Fibroblast of lung (primary cell): ENCODE measurements at regions not wholly inside any gene's neighbourhood (a gene's known extent, or its start where the extent isn't known, plus 50 kb on each side); places are given as distances from the start of the nearest gene placed in this dataset.

Source experiments
- DNase-seq, 2 donors: peaks; one replicate each; pipeline versions ENCODE4 v3.0.0 to v3.0.0-alpha.2; 2010; ENCODE audit warnings: low read depth in 2 of 2
- H2AFZ ChIP-seq: 2 replicates; pipeline ENCODE4 v1.5.1; 2012; ENCODE audit warnings: low read length, control low read depth, inconsistent platforms
- H3K27ac ChIP-seq: 2 replicates; pipeline ENCODE4 v1.5.1; 2011; ENCODE audit warnings: low read length, control low read depth; ENCODE audit not compliant: insufficient read depth
- H3K27me3 ChIP-seq: 2 replicates; pipeline ENCODE4 v1.5.1; 2011; ENCODE audit warnings: mild to moderate bottlenecking, low read length; ENCODE audit not compliant: control insufficient read depth, insufficient read depth
- H3K36me3 ChIP-seq: 2 replicates; pipeline ENCODE4 v1.5.1; 2011; ENCODE audit warnings: low read length; ENCODE audit not compliant: control insufficient read depth, insufficient read depth
- H3K4me1 ChIP-seq: 2 replicates; pipeline ENCODE4 v1.5.1; 2011; ENCODE audit warnings: low read length; ENCODE audit not compliant: control insufficient read depth, insufficient read depth; ENCODE audit errors: extremely low read depth
- H3K4me2 ChIP-seq: 2 replicates; pipeline ENCODE4 v1.5.1; 2011; ENCODE audit warnings: low read length, control low read depth; ENCODE audit not compliant: insufficient read depth; ENCODE audit errors: extremely low read depth
- H3K4me3 ChIP-seq, 4 experiments: fragments of 200-600 bp in 1 of 4; sonication (generic) in 1 of 4; replicated peaks in 1 of 4; 2 replicates each; pipeline ENCODE4 v1.5.1; 2011 to 2016; ENCODE audit warnings: low read length in 4 of 4, low read depth in 3 of 4, mild to moderate bottlenecking in 3 of 4, control low read depth in 2 of 4, inconsistent platforms in 1 of 4, mixed read lengths in 1 of 4; ENCODE audit not compliant: insufficient read depth in 1 of 4; ENCODE audit errors: control extremely low read depth in 1 of 4
- H3K79me2 ChIP-seq: 2 replicates; pipeline ENCODE4 v1.5.1; 2012; ENCODE audit warnings: mild to moderate bottlenecking, low read length, inconsistent platforms; ENCODE audit not compliant: control insufficient read depth, insufficient read depth
- H3K9ac ChIP-seq: 2 replicates; pipeline ENCODE4 v1.5.1; 2011; ENCODE audit warnings: mild to moderate bottlenecking, low read length, control low read depth; ENCODE audit not compliant: insufficient read depth
- H3K9me3 ChIP-seq: 2 replicates; pipeline ENCODE4 v1.5.1; 2012; ENCODE audit warnings: low read depth, low read length; ENCODE audit not compliant: control insufficient read depth, insufficient read depth
- H4K20me1 ChIP-seq: 2 replicates; pipeline ENCODE4 v1.5.1; 2011; ENCODE audit warnings: low read length; ENCODE audit not compliant: control insufficient read depth, insufficient read depth; ENCODE audit errors: extremely low read depth
- EZH2 ChIP-seq: IDR thresholded peaks from 2 replicates; pipeline ENCODE4 v1.5.1; 2012; ENCODE audit warnings: low read length, control low read depth, mild to moderate bottlenecking; ENCODE audit errors: missing control alignments
- TF ChIP-seq, protein P1 (sequence below), 2 donors: IDR thresholded peaks in 1 of 2; conservative IDR thresholded peaks in 1 of 2; 1 replicate in 1 of 2; 2 replicates in 1 of 2; pipeline ENCODE4 v1.5.1; 2011 to 2012; ENCODE audit warnings: low read length in 2 of 2, control low read depth in 1 of 2, inconsistent platforms in 1 of 2, low read depth in 1 of 2, mild to moderate bottlenecking in 1 of 2

DNA sequence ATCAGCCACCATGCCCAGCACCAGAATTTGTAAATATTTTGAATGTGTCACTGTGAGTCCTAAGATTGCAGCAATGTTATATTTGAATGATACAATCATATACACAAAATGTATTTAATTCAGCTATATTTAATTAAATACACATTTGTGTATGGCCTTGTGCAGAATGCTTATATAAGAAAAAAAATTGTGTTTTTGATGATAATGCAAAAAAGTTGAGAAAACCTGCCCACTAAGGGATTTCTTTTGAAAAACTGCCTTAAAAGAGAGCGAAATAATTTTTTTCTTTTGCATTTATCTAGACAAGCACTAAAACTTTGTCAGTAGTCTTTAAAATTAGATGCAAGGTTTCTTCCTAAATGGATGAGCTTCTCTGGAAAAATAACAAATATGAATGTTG is 68.1 kb upstream of the OTUD4 start:
- H3K4me3 ChIP-seq = no peak overlapping the region
- DNase-seq = no peak
- no peak overlapping the region for H3K4me2 ChIP-seq
- no peak overlapping the region for H2AFZ ChIP-seq
- peaks cover 3% of the 10 kb centered on the region for H3K27me3 ChIP-seq
- H3K27ac ChIP-seq = no peak overlapping the region
- no peaks in the 10 kb centered on the region for H3K36me3 ChIP-seq
- no peak overlapping the region for H3K9ac ChIP-seq
- H3K9me3 ChIP-seq = no peaks in the 10 kb centered on the region
- TF ChIP-seq EZH2 = no peak
- H4K20me1 ChIP-seq = no peaks in the 10 kb centered on the region
- no peaks in the 10 kb centered on the region for H3K4me1 ChIP-seq
- H3K79me2 ChIP-seq = no peaks in the 10 kb centered on the region

DNA sequence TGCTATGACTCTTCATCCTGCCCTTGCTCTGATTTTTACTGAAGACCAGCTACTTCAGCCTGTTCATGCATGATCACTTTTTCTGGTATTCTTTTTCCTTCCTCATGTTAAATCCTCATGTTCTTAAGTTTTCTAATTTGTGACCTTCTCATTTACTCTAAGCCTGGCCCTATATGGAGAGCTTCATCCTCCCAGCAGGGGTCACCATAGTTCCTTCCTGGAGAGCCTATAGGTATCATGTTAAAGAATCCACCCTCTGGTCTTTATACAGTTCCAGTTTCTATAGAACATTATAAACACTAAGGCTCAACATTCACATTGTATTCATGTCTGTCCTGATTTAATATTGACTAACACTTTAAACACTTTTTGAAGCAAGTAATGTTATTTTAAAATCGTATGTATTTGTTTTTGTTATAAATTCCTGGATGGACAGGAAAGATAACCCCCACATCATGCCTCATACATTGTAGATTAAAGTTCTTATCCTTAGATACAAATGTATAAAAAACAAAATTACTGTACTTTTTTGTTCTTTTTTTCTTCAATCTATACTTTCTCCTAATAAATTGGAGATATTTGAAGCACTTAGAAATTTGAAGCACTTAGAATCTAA is 53.8 kb upstream of the OTUD4 start:
- H2AFZ ChIP-seq = no peak overlapping the region
- H3K79me2 ChIP-seq = no peaks in the 10 kb centered on the region
- TF ChIP-seq, protein P1, sequence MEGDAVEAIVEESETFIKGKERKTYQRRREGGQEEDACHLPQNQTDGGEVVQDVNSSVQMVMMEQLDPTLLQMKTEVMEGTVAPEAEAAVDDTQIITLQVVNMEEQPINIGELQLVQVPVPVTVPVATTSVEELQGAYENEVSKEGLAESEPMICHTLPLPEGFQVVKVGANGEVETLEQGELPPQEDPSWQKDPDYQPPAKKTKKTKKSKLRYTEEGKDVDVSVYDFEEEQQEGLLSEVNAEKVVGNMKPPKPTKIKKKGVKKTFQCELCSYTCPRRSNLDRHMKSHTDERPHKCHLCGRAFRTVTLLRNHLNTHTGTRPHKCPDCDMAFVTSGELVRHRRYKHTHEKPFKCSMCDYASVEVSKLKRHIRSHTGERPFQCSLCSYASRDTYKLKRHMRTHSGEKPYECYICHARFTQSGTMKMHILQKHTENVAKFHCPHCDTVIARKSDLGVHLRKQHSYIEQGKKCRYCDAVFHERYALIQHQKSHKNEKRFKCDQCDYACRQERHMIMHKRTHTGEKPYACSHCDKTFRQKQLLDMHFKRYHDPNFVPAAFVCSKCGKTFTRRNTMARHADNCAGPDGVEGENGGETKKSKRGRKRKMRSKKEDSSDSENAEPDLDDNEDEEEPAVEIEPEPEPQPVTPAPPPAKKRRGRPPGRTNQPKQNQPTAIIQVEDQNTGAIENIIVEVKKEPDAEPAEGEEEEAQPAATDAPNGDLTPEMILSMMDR (conservative IDR thresholded peaks at IDR 0.05 in 1 of 2, IDR thresholded peaks at IDR 0.05 in 1 of 2; ENCODE audit: low read depth in 1 of 2, low read length in 2 of 2) = peak; percentile 91 to 92
- no peak for TF ChIP-seq EZH2
- no peak overlapping the region for H3K4me2 ChIP-seq
- H3K27ac ChIP-seq = no peak overlapping the region
- no peaks in the 10 kb centered on the region for H4K20me1 ChIP-seq
- H3K9me3 ChIP-seq = no peaks in the 10 kb centered on the region
- DNase-seq = peak; percentile 57 to 77
- no peaks in the 10 kb centered on the region for H3K27me3 ChIP-seq
- H3K4me3 ChIP-seq = no peak overlapping the region
- no peak overlapping the region for H3K9ac ChIP-seq
- no peaks in the 10 kb centered on the region for H3K36me3 ChIP-seq
- H3K4me1 ChIP-seq = no peaks in the 10 kb centered on the region

DNA sequence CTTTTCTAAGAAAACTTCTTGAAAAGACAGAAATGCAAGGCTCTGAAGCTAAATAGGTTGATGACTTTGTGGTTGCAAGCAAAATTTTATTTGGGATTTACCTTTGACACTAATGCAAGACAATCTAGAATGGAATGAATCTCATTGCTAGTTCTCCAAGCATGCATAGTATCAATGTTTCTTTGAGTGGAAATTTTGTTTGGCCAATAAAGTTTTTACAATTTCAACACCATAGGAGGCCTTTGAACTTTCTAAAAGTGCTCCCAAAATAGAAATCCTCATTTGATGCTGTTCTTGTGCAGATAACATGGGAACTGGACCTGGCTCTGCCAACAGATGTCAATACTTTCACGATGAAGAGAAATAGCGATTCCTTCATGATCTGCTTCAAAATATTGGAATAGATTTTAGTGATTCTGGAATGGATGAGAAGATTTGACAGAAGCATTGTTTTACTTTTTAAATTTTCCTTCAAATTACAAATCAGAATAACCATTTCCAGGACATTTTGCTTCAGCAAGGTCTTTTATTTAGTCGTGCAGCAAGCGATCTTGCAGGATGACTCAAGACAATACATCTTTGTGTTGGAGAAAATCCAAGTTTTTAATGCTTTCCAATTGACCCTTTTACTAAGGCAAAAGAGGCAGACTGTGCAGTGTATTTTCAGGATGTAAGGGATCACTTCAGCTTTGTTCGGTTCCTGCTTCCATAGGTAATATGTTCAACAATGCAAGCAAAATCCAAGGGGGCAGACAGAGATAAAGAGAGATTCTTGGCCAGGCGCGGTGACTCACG is 51.7 kb upstream of the OTUD4 start:
- no peaks in the 10 kb centered on the region for H3K36me3 ChIP-seq
- no peak overlapping the region for H3K9ac ChIP-seq
- DNase-seq = peak; percentile 68 to 82
- no peaks in the 10 kb centered on the region for H3K9me3 ChIP-seq
- H3K4me3 ChIP-seq = no peak overlapping the region
- no peak overlapping the region for H3K4me2 ChIP-seq
- H3K27me3 ChIP-seq = no peaks in the 10 kb centered on the region
- no peak overlapping the region for H3K27ac ChIP-seq
- H4K20me1 ChIP-seq = no peaks in the 10 kb centered on the region
- H3K4me1 ChIP-seq = no peaks in the 10 kb centered on the region
- no peaks in the 10 kb centered on the region for H3K79me2 ChIP-seq
- no peak overlapping the region for H2AFZ ChIP-seq
- TF ChIP-seq, protein P1 (conservative IDR thresholded peaks at IDR 0.05 in 1 of 2, IDR thresholded peaks at IDR 0.05 in 1 of 2; ENCODE audit: low read depth in 1 of 2, low read length in 2 of 2) = no peak
- TF ChIP-seq EZH2 = no peak
